GM13976 (cell line): ENCODE measurements at regions not wholly inside any gene's neighbourhood (a gene's known extent, or its start where the extent isn't known, plus 50 kb on each side); places are given as distances from the start of the nearest gene placed in this dataset.

Experiments used
- DNase-seq: peaks from one replicate; pipeline ENCODE4 v3.0.0; 2012; ENCODE audit warnings: low spot score
- CTCF ChIP-seq: IDR thresholded peaks from 2 replicates; pipeline ENCODE4 v1.5.1; 2012; ENCODE audit warnings: borderline replicate concordance, mild to moderate bottlenecking; ENCODE audit not compliant: insufficient read depth; ENCODE audit errors: extremely low read depth, missing control alignments, control extremely low read depth
- in situ Hi-C: fragments of 300-500 bp; cut with MboI; formaldehyde crosslinking; loops from one replicate; pipeline ENCODE4 v1.12.0; 2022; ENCODE audit warnings: low sequenced_read_pairs, mixed read lengths, inconsistent platforms; ENCODE audit not compliant: unreplicated experiment

- in situ Hi-C loops: no loop called here
- no peak for DNase-seq
- TF ChIP-seq CTCF: no peak
Observed at GRCh38 chr5:4164167-4164566, 568.5 kb downstream of the IRX1 start.

GRCh38 chr5:4180703-4181102 is 585.1 kb downstream of the IRX1 start:
- no peak for DNase-seq
- in situ Hi-C loops: no loop called here
- TF ChIP-seq CTCF: no peak

DNA sequence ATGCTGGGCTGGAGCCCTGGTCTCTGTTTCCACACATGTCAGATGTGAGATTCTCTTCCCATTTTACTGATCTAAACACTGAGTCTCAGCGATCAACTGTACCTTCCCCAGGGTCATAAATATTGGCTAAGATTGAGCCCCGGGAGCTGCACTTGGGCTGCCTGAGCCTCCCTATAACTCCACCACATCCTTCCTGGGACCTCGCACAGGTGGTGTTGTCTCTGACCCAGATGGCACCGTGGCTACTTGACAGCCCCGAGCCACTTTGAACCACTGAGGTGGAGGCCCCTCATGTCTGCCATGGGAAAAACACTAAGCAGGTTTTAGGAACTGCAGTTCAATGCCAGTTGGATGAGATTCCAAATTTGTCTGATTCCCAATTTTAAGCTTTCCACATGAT is 586.5 kb downstream of the IRX1 start:
- in situ Hi-C loops: no loop called here
- no peak for TF ChIP-seq CTCF
- DNase-seq: no peak

GRCh38 chr5:4185127-4185526 is 589.5 kb downstream of the IRX1 start:
- no peak for TF ChIP-seq CTCF
- in situ Hi-C loops: no loop called here
- no peak for DNase-seq

GRCh38 chr5:4188704-4189103 is 593.1 kb downstream of the IRX1 start:
- in situ Hi-C loops: no loop called here

DNA sequence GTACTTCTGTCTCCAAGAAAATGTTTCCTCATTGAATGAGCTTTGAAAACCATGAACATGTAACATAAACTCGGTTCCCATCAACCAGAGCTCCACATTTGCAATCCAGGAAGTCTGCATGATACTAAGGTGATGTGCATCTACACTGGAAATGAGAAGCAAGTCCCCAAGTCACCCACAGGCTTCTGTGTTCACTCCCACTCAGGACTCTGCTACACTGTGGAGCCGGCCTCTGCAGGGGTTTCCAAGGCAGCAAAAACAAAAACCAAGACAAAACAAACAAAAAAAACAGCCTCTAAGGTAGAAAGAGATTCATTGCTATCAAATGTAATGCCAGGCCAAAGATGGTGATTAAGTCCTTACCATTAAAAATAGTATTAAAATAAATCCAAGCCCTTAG is 593.7 kb downstream of the IRX1 start:
- in situ Hi-C loops: no loop called here
- no peak for DNase-seq
- TF ChIP-seq CTCF: no peak

More at GRCh38 chr5:4188704-4189103, 593.1 kb downstream of the IRX1 start:
- no peak for TF ChIP-seq CTCF
- DNase-seq: no peak

- DNase-seq: no peak
- in situ Hi-C loops: no loop called here
- TF ChIP-seq CTCF: no peak
Observed at GRCh38 chr5:4191041-4191440, 595.4 kb downstream of the IRX1 start.
